Gastroesophageal sphincter (tissue), 4 donors: ENCODE measurements at regions not wholly inside any gene's neighbourhood (a gene's known extent, or its start where the extent isn't known, plus 50 kb on each side); places are given as distances from the start of the nearest gene placed in this dataset.

Experiments used
- ATAC-seq: fragments of 150-250 bp; one replicate; pipeline ENCODE4 v1.9.1; 2016; ENCODE audit warnings: mild to moderate bottlenecking, moderate library complexity
- H3K27ac ChIP-seq, 4 donors: fragments of 200-600 bp; sonication (generic) in 3 of 4; 1 replicate in 3 of 4; 2 replicates in 1 of 4; pipeline ENCODE4 v1.5.1; 2016 to 2019
- H3K27me3 ChIP-seq: fragments of 200-600 bp; sonication (generic); one replicate; pipeline ENCODE4 v1.5.1; 2019
- H3K36me3 ChIP-seq, 2 donors: fragments of 200-600 bp; sonication (generic); one replicate each; pipeline ENCODE4 v1.5.1; 2019; ENCODE audit warnings: control low read depth in 1 of 2
- H3K4me1 ChIP-seq, 3 donors: fragments of 200-600 bp; sonication (generic); 1 replicate in 2 of 3; 2 replicates in 1 of 3; pipeline ENCODE4 v1.5.1; 2016 to 2019; ENCODE audit warnings: control low read depth in 2 of 3
- H3K4me3 ChIP-seq, 2 donors: fragments of 200-600 bp; sonication (generic); one replicate each; pipeline ENCODE4 v1.5.1; 2019; ENCODE audit warnings: mild to moderate bottlenecking in 1 of 2, moderate library complexity in 1 of 2
- H3K9me3 ChIP-seq, 3 donors: fragments of 200-600 bp; sonication (generic); one replicate each; pipeline ENCODE4 v1.5.1; 2017 to 2019; ENCODE audit warnings: control low read depth in 2 of 3
- CTCF ChIP-seq, 4 experiments: fragments of 200-600 bp in 2 of 4; fragments of 450-650 bp in 2 of 4; sonication (generic) in 1 of 4; IDR thresholded peaks; one replicate each; pipeline ENCODE4 v1.5.1; 2017 to 2019; ENCODE audit warnings: antibody characterized with exemption in 4 of 4, mild to moderate bottlenecking in 2 of 4, moderate library complexity in 2 of 4
- EP300 ChIP-seq: sonication (generic); formaldehyde crosslinking; IDR thresholded peaks from one replicate; pipeline ENCODE4 v1.6.1; 2017; ENCODE audit warnings: antibody characterized with exemption, mild to moderate bottlenecking
- POLR2A ChIP-seq, 2 donors: fragments of 450-650 bp; IDR thresholded peaks; one replicate each; pipeline ENCODE4 v1.6.1; 2017; ENCODE audit warnings: antibody characterized with exemption in 2 of 2, mild to moderate bottlenecking in 2 of 2, moderate library complexity in 1 of 2
- POLR2AphosphoS5 ChIP-seq: sonication (generic); formaldehyde crosslinking; IDR thresholded peaks from one replicate; pipeline ENCODE4 v1.6.1; 2017; ENCODE audit warnings: antibody characterized with exemption
- WGBS, 2 donors: methylation state at CpG; one replicate each; pipeline ENCODE4 v1.1.5; 2018; ENCODE audit warnings: low coverage in 1 of 2; 5-methylcytosine and 5-hydroxymethylcytosine counted together

GRCh38 chr1:229784834-229785233, 158.8 kb downstream of the URB2 start:
- Histone ChIP-seq H3K27me3 (no peaks in the 10 kb centered on the region), H3K4me3 (no peak overlapping the region), H3K27ac (no peak overlapping the region), H3K4me1 (no peaks in the 10 kb centered on the region), H3K36me3 (no peaks in the 10 kb centered on the region), H3K9me3 (peaks cover 0 to 6% (median 0%) of the 10 kb centered on the region in 3 donors)
- no peak for ATAC-seq
- 86 to 100% methylated on average over 1 of the region's 1 CpG for WGBS, 2 donors
- TF ChIP-seq EP300 (no peak), POLR2AphosphoS5 (no peak), CTCF (IDR thresholded peaks at IDR 0.05) (no peak), POLR2A (IDR thresholded peaks at IDR 0.05) (no peak)

GRCh38 chr1:229786974-229787610, 161.0 kb downstream of the URB2 start:
- no peaks in the 10 kb centered on the region for H3K36me3 ChIP-seq
- WGBS, 2 donors, result 88 to 97% methylated on average over 3 of the region's 3 CpGs
- peaks cover 0 to 13% (median 0%) of the 10 kb centered on the region in 3 donors for H3K9me3 ChIP-seq
- no peak for ATAC-seq
- no peak for TF ChIP-seq EP300
- no peak for TF ChIP-seq POLR2A (IDR thresholded peaks at IDR 0.05)
- no peak for TF ChIP-seq POLR2AphosphoS5
- TF ChIP-seq CTCF (IDR thresholded peaks at IDR 0.05), result no peak
- H3K4me1 ChIP-seq, result no peaks in the 10 kb centered on the region
- no peaks in the 10 kb centered on the region for H3K27me3 ChIP-seq
- H3K27ac ChIP-seq, result no peak overlapping the region
- no peak overlapping the region for H3K4me3 ChIP-seq

DNA sequence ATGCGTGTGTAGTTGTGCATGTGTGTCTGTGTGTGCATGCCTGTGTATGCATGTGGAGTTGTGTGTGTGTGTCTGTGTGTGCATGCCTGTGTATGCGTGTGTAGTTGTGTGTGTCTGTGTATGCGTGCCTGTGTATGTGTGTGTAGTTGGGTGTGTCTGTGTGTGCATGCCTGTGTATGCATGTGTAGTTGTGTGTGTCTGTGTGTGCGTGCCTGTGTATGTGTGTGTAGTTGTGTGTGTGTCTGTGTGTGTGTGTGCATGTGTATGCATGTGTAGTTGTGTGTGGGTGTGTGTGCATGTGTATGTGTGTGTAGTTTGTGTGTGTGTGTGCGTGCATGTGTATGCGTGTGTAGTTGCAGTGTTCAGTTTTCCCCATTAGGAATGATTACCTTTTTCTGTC, 162.0 kb downstream of the URB2 start:
- no peak for ATAC-seq
- Histone ChIP-seq H3K27ac (no peak overlapping the region), H3K36me3 (no peaks in the 10 kb centered on the region), H3K4me3 (no peak overlapping the region), H3K27me3 (no peaks in the 10 kb centered on the region), H3K4me1 (no peaks in the 10 kb centered on the region), H3K9me3 (peaks cover 0 to 13% (median 0%) of the 10 kb centered on the region in 3 donors)
- WGBS, 2 donors, result 95 to 100% methylated on average over 2 to 3 of the region's 6 CpGs
- TF ChIP-seq EP300 (no peak), CTCF (IDR thresholded peaks at IDR 0.05) (no peak), POLR2AphosphoS5 (no peak), POLR2A (IDR thresholded peaks at IDR 0.05) (no peak)

GRCh38 chr1:229792012-229792975, 166.2 kb downstream of the URB2 start:
- 40 to 70% methylated on average over 5 of the region's 6 CpGs for WGBS, 2 donors
- Histone ChIP-seq H3K4me3 (no peak overlapping the region), H3K9me3 (peaks cover 0 to 7% (median 0%) of the 10 kb centered on the region in 3 donors), H3K27me3 (no peaks in the 10 kb centered on the region), H3K27ac (no peak overlapping the region), H3K36me3 (no peaks in the 10 kb centered on the region), H3K4me1 (no peaks in the 10 kb centered on the region)
- ATAC-seq, result no peak
- TF ChIP-seq EP300 (no peak), POLR2AphosphoS5 (no peak), CTCF (IDR thresholded peaks at IDR 0.05) (no peak), POLR2A (IDR thresholded peaks at IDR 0.05) (no peak)
